Breast epithelium (tissue), 4 donors: ENCODE measurements at regions not wholly inside any gene's neighbourhood (a gene's known extent, or its start where the extent isn't known, plus 50 kb on each side); places are given as distances from the start of the nearest gene placed in this dataset.
"Not testable (repeated sequence)": the region's sequence is repeated elsewhere in the genome, so short reads cannot be mapped to it uniquely, and the experiment has no call there.

Source experiments
- DNase-seq, 2 donors: peaks; one replicate each; pipeline ENCODE4 v3.0.0-alpha.2; 2019; ENCODE audit warnings: low spot score in 2 of 2
- H3K27ac ChIP-seq, 2 donors: fragments of 200-600 bp; sonication (generic) in 1 of 2; one replicate each; pipeline ENCODE4 v1.5.1; 2016 to 2019; ENCODE audit warnings: mild to moderate bottlenecking in 1 of 2
- H3K27me3 ChIP-seq, 2 donors: fragments of 200-600 bp; sonication (generic) in 1 of 2; one replicate each; pipeline versions ENCODE4 v1.5.1 to v1.6.0; 2017 to 2019; ENCODE audit warnings: control low read depth in 1 of 2, mild to moderate bottlenecking in 1 of 2
- H3K36me3 ChIP-seq: fragments of 200-600 bp; one replicate; pipeline ENCODE4 v1.5.1; 2019
- H3K4me1 ChIP-seq, 2 donors: fragments of 200-600 bp; sonication (generic); one replicate each; pipeline ENCODE4 v1.5.1; 2016 to 2019; ENCODE audit warnings: control low read depth in 1 of 2
- H3K4me3 ChIP-seq, 3 donors: fragments of 200-600 bp; sonication (generic); 1 replicate in 2 of 3; 2 replicates in 1 of 3; pipeline ENCODE4 v1.5.1; 2016 to 2019; ENCODE audit warnings: mild to moderate bottlenecking in 3 of 3, moderate library complexity in 2 of 3
- H3K9me3 ChIP-seq, 2 donors: fragments of 200-600 bp; sonication (generic) in 1 of 2; one replicate each; pipeline ENCODE4 v1.5.1; 2016 to 2019; ENCODE audit warnings: control low read depth in 1 of 2
- CTCF ChIP-seq, 3 donors: fragments of 450-650 bp; IDR thresholded peaks; one replicate each; pipeline ENCODE4 v1.5.1; 2016 to 2017; ENCODE audit warnings: antibody characterized with exemption in 3 of 3, mild to moderate bottlenecking in 3 of 3, moderate library complexity in 3 of 3
- POLR2A ChIP-seq: fragments of 450-650 bp; IDR thresholded peaks from one replicate; pipeline ENCODE4 v1.6.1; 2016; ENCODE audit warnings: antibody characterized with exemption, mild to moderate bottlenecking, moderate library complexity
- POLR2AphosphoS5 ChIP-seq, 3 donors: sonication (generic); formaldehyde crosslinking; IDR thresholded peaks; one replicate each; pipeline ENCODE4 v1.6.1; 2017; ENCODE audit warnings: antibody characterized with exemption in 3 of 3
- intact Hi-C: fragments of 100-400 bp; cut with DNase I; formaldehyde crosslinking; loops from one replicate; pipeline ENCODE4 v1.15.1; 2023; ENCODE audit warnings: low total_unique reads

- intact Hi-C loops: no loop called here
These were observed 125.5 kb upstream of the UGP2 start for GRCh38 chr2:63716146-63716545.

GRCh38 chr2:63719052-63719451, 122.6 kb upstream of the UGP2 start:
- no peaks in the 10 kb centered on the region for H3K4me1 ChIP-seq
- H3K4me3 ChIP-seq: no peak overlapping the region
- intact Hi-C loops: no loop called here
- no peaks in the 10 kb centered on the region for H3K9me3 ChIP-seq
- no peaks in the 10 kb centered on the region for H3K27me3 ChIP-seq
- no peak for DNase-seq
- TF ChIP-seq POLR2AphosphoS5 (IDR thresholded peaks at IDR 0.05) (no peak), POLR2A (no peak), CTCF (IDR thresholded peaks at IDR 0.05) (no peak)
- no peaks in the 10 kb centered on the region for H3K36me3 ChIP-seq
- no peak overlapping the region for H3K27ac ChIP-seq

More at GRCh38 chr2:63716146-63716545, 125.5 kb upstream of the UGP2 start:
- Histone ChIP-seq H3K4me3 (no peak overlapping the region), H3K4me1 (no peaks in the 10 kb centered on the region), H3K9me3 (no peaks in the 10 kb centered on the region), H3K27me3 (no peaks in the 10 kb centered on the region), H3K27ac (no peak overlapping the region), H3K36me3 (no peaks in the 10 kb centered on the region)
- DNase-seq: no peak
- TF ChIP-seq POLR2A (no peak), POLR2AphosphoS5 (IDR thresholded peaks at IDR 0.05) (no peak), CTCF (IDR thresholded peaks at IDR 0.05) (no peak)

GRCh38 chr2:63721082-63721424, 120.6 kb upstream of the UGP2 start:
- H3K27ac ChIP-seq: no peak overlapping the region
- TF ChIP-seq POLR2A (no peak), CTCF (IDR thresholded peaks at IDR 0.05) (no peak), POLR2AphosphoS5 (IDR thresholded peaks at IDR 0.05) (no peak)
- H3K4me3 ChIP-seq: no peak overlapping the region
- H3K4me1 ChIP-seq: no peaks in the 10 kb centered on the region
- intact Hi-C loops: no loop called here
- H3K36me3 ChIP-seq: no peaks in the 10 kb centered on the region
- DNase-seq: no peak
- H3K9me3 ChIP-seq: no peaks in the 10 kb centered on the region
- H3K27me3 ChIP-seq: no peaks in the 10 kb centered on the region

- intact Hi-C loops, H3K27ac ChIP-seq, H3K36me3 ChIP-seq, H3K4me1 ChIP-seq, H3K9me3 ChIP-seq, DNase-seq, H3K27me3 ChIP-seq, H3K4me3 ChIP-seq: not testable (repeated sequence)
These were observed 119.4 kb upstream of the UGP2 start for GRCh38 chr2:63722284-63722683.

- no peak overlapping the region for H3K4me3 ChIP-seq
- intact Hi-C loops: no loop called here
- no peak for DNase-seq
- no peaks in the 10 kb centered on the region for H3K9me3 ChIP-seq
- no peaks in the 10 kb centered on the region for H3K36me3 ChIP-seq
- H3K4me1 ChIP-seq: no peaks in the 10 kb centered on the region
- no peaks in the 10 kb centered on the region for H3K27me3 ChIP-seq
- no peak overlapping the region for H3K27ac ChIP-seq
- TF ChIP-seq POLR2A (no peak), POLR2AphosphoS5 (IDR thresholded peaks at IDR 0.05) (no peak), CTCF (IDR thresholded peaks at IDR 0.05) (no peak)
These were observed 118.0 kb upstream of the UGP2 start for GRCh38 chr2:63723709-63724108.

- DNase-seq, intact Hi-C loops, H3K36me3 ChIP-seq, H3K27ac ChIP-seq, H3K9me3 ChIP-seq, H3K4me1 ChIP-seq, H3K4me3 ChIP-seq, H3K27me3 ChIP-seq: not testable (repeated sequence)
These were observed 116.5 kb upstream of the UGP2 start for GRCh38 chr2:63725212-63725611.
